WTC11 (cell line): ENCODE measurements at regions not wholly inside any gene's neighbourhood (a gene's known extent, or its start where the extent isn't known, plus 50 kb on each side); places are given as distances from the start of the nearest gene placed in this dataset.
"Not testable (repeated sequence)": the region's sequence is repeated elsewhere in the genome, so short reads cannot be mapped to it uniquely, and the experiment has no call there.

Experiments used
- ATAC-seq: fragments of 200-7000 bp; cut with Tn5 transposase; 2 replicates; pipeline ENCODE4 v1.10.0; 2021; ENCODE audit warnings: mild to moderate bottlenecking, moderate library complexity
- CTCF ChIA-PET: fragments of 300-600 bp; sonication (Branson Sonifier 250); formaldehyde crosslinking; loops from one replicate; lab custom pipeline; 2021; ENCODE audit warnings: antibody characterized with exemption; lab: Charles Lee
- POLR2A ChIA-PET: fragments of 350-600 bp; sonication (Branson Sonifier 250); formaldehyde crosslinking; loops from one replicate; lab custom pipeline; 2021; ENCODE audit warnings: antibody characterized with exemption; lab: Charles Lee
- DNase-seq: peaks from one replicate; pipeline ENCODE4 v3.0.0; 2021; ENCODE audit warnings: low spot score
- H3K27ac Mint-ChIP-seq: 2 replicates; pipeline ENCODE4 v1.8.0; 2021; ENCODE audit warnings: mixed read lengths
- H3K27me3 Mint-ChIP-seq: 2 replicates; pipeline ENCODE4 v1.8.0; 2021; ENCODE audit warnings: low read depth, mild to moderate bottlenecking, moderate library complexity, mixed read lengths
- H3K36me3 Mint-ChIP-seq: 2 replicates; pipeline ENCODE4 v1.8.0; 2021; ENCODE audit warnings: mixed read lengths
- H3K4me1 Mint-ChIP-seq: 2 replicates; pipeline ENCODE4 v1.8.0; 2022; ENCODE audit warnings: mixed read lengths
- H3K4me3 Mint-ChIP-seq: 2 replicates; pipeline ENCODE4 v1.8.0; 2021; ENCODE audit warnings: mild to moderate bottlenecking, moderate library complexity, mixed read lengths
- H3K9me3 Mint-ChIP-seq: 2 replicates; pipeline ENCODE4 v1.8.0; 2021; ENCODE audit warnings: mixed read lengths
- CBFB ChIP-seq: sonication (generic); formaldehyde crosslinking; IDR thresholded peaks from 2 replicates; pipeline ENCODE4 v1.8.1; 2022; ENCODE audit warnings: mild to moderate bottlenecking, low read depth, missing genetic modification reagents
- CREB1 ChIP-seq: sonication (generic); formaldehyde crosslinking; IDR thresholded peaks from 2 replicates; pipeline ENCODE4 v1.8.0; 2023; ENCODE audit warnings: mild to moderate bottlenecking, missing genetic modification reagents
- CREM ChIP-seq: sonication (generic); formaldehyde crosslinking; IDR thresholded peaks from 2 replicates; pipeline ENCODE4 v1.8.1; 2022; ENCODE audit warnings: mild to moderate bottlenecking, missing genetic modification reagents, moderate library complexity
- ETV6 ChIP-seq: sonication (generic); formaldehyde crosslinking; IDR thresholded peaks from 2 replicates; pipeline ENCODE4 v1.8.1; 2022; ENCODE audit warnings: mild to moderate bottlenecking, missing genetic modification reagents
- FOXK1 ChIP-seq: sonication (generic); formaldehyde crosslinking; IDR thresholded peaks from 2 replicates; pipeline ENCODE4 v1.8.0; 2022; ENCODE audit warnings: mild to moderate bottlenecking, moderate library complexity, missing genetic modification reagents
- FOXP1 ChIP-seq: sonication (generic); formaldehyde crosslinking; IDR thresholded peaks from 2 replicates; pipeline ENCODE4 v1.8.0; 2022; ENCODE audit warnings: missing genetic modification reagents, mild to moderate bottlenecking, moderate library complexity, borderline replicate concordance
- FOXP4 ChIP-seq: sonication (generic); formaldehyde crosslinking; IDR thresholded peaks from 2 replicates; pipeline ENCODE4 v1.8.0; 2022; ENCODE audit warnings: mild to moderate bottlenecking, missing genetic modification reagents
- GTF2I ChIP-seq: fragments of 250-450 bp; sonication (Bioruptor Pico); conservative IDR thresholded peaks from 2 replicates; pipeline ENCODE4 v1.4.0; 2021; ENCODE audit warnings: mild to moderate bottlenecking
- IRF1 ChIP-seq: sonication (generic); formaldehyde crosslinking; IDR thresholded peaks from 2 replicates; pipeline ENCODE4 v1.8.0; 2023; ENCODE audit warnings: missing genetic modification reagents
- MAX ChIP-seq: sonication (generic); formaldehyde crosslinking; IDR thresholded peaks from 2 replicates; pipeline ENCODE4 v1.8.0; 2022; ENCODE audit warnings: mild to moderate bottlenecking, missing genetic modification reagents
- MXD4 ChIP-seq: fragments of 250-450 bp; sonication (Bioruptor Pico); IDR thresholded peaks from 2 replicates; pipeline ENCODE4 v1.8.0; 2021; ENCODE audit warnings: mild to moderate bottlenecking, moderate library complexity, borderline replicate concordance
- MYBL2 ChIP-seq: sonication (generic); formaldehyde crosslinking; IDR thresholded peaks from 2 replicates; pipeline ENCODE4 v1.8.1; 2023; ENCODE audit warnings: mild to moderate bottlenecking, moderate library complexity, missing genetic modification reagents
- NR1H2 ChIP-seq: sonication (generic); formaldehyde crosslinking; IDR thresholded peaks from 2 replicates; pipeline ENCODE4 v1.9.0; 2021; ENCODE audit warnings: mild to moderate bottlenecking, moderate library complexity, missing genetic modification reagents
- PREB ChIP-seq: sonication (generic); formaldehyde crosslinking; IDR thresholded peaks from 2 replicates; pipeline ENCODE4 v1.8.1; 2022; ENCODE audit warnings: mild to moderate bottlenecking, missing genetic modification reagents, moderate library complexity, borderline replicate concordance
- RORB ChIP-seq: fragments of 250-450 bp; sonication (Bioruptor Pico); IDR thresholded peaks from 2 replicates; pipeline ENCODE4 v1.9.0; 2021; ENCODE audit warnings: mild to moderate bottlenecking
- SMAD4 ChIP-seq: sonication (generic); formaldehyde crosslinking; IDR thresholded peaks from 2 replicates; pipeline ENCODE4 v1.8.0; 2022; ENCODE audit warnings: mild to moderate bottlenecking, missing genetic modification reagents
- SP1 ChIP-seq: sonication (generic); formaldehyde crosslinking; conservative IDR thresholded peaks from 2 replicates; pipeline ENCODE4 v1.8.1; 2022; ENCODE audit warnings: missing genetic modification reagents
- ZMAT4 ChIP-seq: fragments of 250-450 bp; sonication (Bioruptor Pico); IDR thresholded peaks from 2 replicates; pipeline ENCODE4 v1.9.0; 2021; ENCODE audit warnings: mild to moderate bottlenecking
- ZNF121 ChIP-seq: sonication (generic); formaldehyde crosslinking; IDR thresholded peaks from 2 replicates; pipeline ENCODE4 v1.8.0; 2023; ENCODE audit warnings: missing genetic modification reagents
- ZNF232 ChIP-seq: sonication (generic); formaldehyde crosslinking; IDR thresholded peaks from 2 replicates; pipeline ENCODE4 v1.8.0; 2022; ENCODE audit warnings: mild to moderate bottlenecking, missing genetic modification reagents

- ATAC-seq: no peak
- CTCF ChIA-PET: interaction anchor here (1.0 kb wide), 1 partner anchor 156 kb away, joined by 3 read pairs; no protein-coding TSS in a partner anchor
Measured at GRCh38 chr7:16264036-16264819, 157.1 kb downstream of the CRPPA start.

GRCh38 chr7:16263377-16263776 lies 158.0 kb downstream of the CRPPA start:
- ATAC-seq, H3K9me3 Mint-ChIP-seq, H3K36me3 Mint-ChIP-seq, H3K27me3 Mint-ChIP-seq, H3K4me3 Mint-ChIP-seq, DNase-seq, H3K27ac Mint-ChIP-seq, H3K4me1 Mint-ChIP-seq: not testable (repeated sequence)
- POLR2A ChIA-PET: interaction anchor here (0.6 kb wide), 1 partner anchor 1140 kb away, joined by 4 read pairs; no protein-coding TSS in a partner anchor
- CTCF ChIA-PET: interaction anchor here (1.0 kb wide), 1 partner anchor 157 kb away, joined by 3 read pairs; no protein-coding TSS in a partner anchor

More at GRCh38 chr7:16264036-16264819, 157.1 kb downstream of the CRPPA start:
- Mint-ChIP-seq H3K27ac (no peak overlapping the region), H3K36me3 (no peaks in the 10 kb centered on the region), H3K9me3 (no peaks in the 10 kb centered on the region), H3K4me1 (peaks cover 6% of the 10 kb centered on the region; the same call in 1 of the 2 replicates)
- POLR2A ChIA-PET: interaction anchor here (0.6 kb wide), 1 partner anchor 1139 kb away, joined by 4 read pairs; no protein-coding TSS in a partner anchor
- no peak for DNase-seq
- no peak for TF ChIP-seq GTF2I (CRISPR knock-in tag)
- no peak for TF ChIP-seq FOXP1
- TF ChIP-seq CBFB (CRISPR knock-in tag): no peak
- no peak for TF ChIP-seq MAX (CRISPR knock-in tag)
- no peak for TF ChIP-seq CREB1
- TF ChIP-seq MXD4 (CRISPR knock-in tag): no peak
- TF ChIP-seq SP1 (CRISPR knock-in tag): no peak
- TF ChIP-seq IRF1 (CRISPR knock-in tag): no peak
- no peak for TF ChIP-seq ETV6 (CRISPR knock-in tag)
- no peak for TF ChIP-seq PREB
- TF ChIP-seq MYBL2: no peak
- no peak for TF ChIP-seq FOXK1 (CRISPR knock-in tag)
- no peak for TF ChIP-seq RORB (CRISPR knock-in tag)
- TF ChIP-seq ZNF232 (CRISPR knock-in tag): no peak
- TF ChIP-seq, all 79 proteins: peak for 0
- Mint-ChIP-seq H3K4me3 (no peak overlapping the region), H3K27me3 (no peaks in the 10 kb centered on the region)

GRCh38 chr7:16261654-16262053 lies 159.7 kb downstream of the CRPPA start:
- no peak overlapping the region for H3K4me3 Mint-ChIP-seq
- H3K27me3 Mint-ChIP-seq: no peaks in the 10 kb centered on the region
- peaks cover 6% of the 10 kb centered on the region; the same call in 1 of the 2 replicates for H3K4me1 Mint-ChIP-seq
- no peak for ATAC-seq
- no peak for DNase-seq
- no peak overlapping the region for H3K27ac Mint-ChIP-seq
- H3K9me3 Mint-ChIP-seq: no peaks in the 10 kb centered on the region
- POLR2A ChIA-PET: no interaction called here
- CTCF ChIA-PET: no interaction called here
- no peaks in the 10 kb centered on the region for H3K36me3 Mint-ChIP-seq
- TF ChIP-seq FOXP4: no peak
- no peak for TF ChIP-seq ZNF121 (CRISPR knock-in tag)
- TF ChIP-seq ZMAT4 (CRISPR knock-in tag): no peak
- TF ChIP-seq SMAD4 (CRISPR knock-in tag): no peak
- TF ChIP-seq NR1H2 (CRISPR knock-in tag): no peak
- no peak for TF ChIP-seq MYBL2
- no peak for TF ChIP-seq CREM (CRISPR knock-in tag)
